ENCODE measurements at regions not wholly inside any gene's neighbourhood (a gene's known extent, or its start where the extent isn't known, plus 50 kb on each side); places are given as distances from the start of the nearest gene placed in this dataset.
A peak's percentile ranks its signal among the peaks of the same experiment; 100 is the strongest.

- Histone ChIP-seq H2BK5ac (ENCODE audit: low read depth, low read length) (peak overlapping the region; percentile 32; the same call in 1 of the 2 replicates), H3K27ac (ENCODE audit: low read depth, low read length) (no peak overlapping the region), H2BK12ac (ENCODE audit: low read depth, low read length) (no peak overlapping the region), H3K56ac (replicated peaks; ENCODE audit: insufficient read length, low read depth, low read length) (peak overlapping the region; percentile 32), H3K4me2 (ENCODE audit: insufficient read depth in 1 of 2, low read depth in 2 of 2, low read length in 2 of 2) (peak overlapping the region in 1 of 2 experiments; percentile 52; a peak in 2 of 4 replicates), H2BK15ac (ENCODE audit: low read length) (no peak overlapping the region), H3K36me3 (ENCODE audit: control insufficient read depth in 2 of 4, insufficient read depth in 4 of 4, low read length in 3 of 4) (no peaks in the 10 kb centered on the region), H3K18ac (ENCODE audit: extremely low read depth, low read length) (peak overlapping the region; percentile 51; the same call in 1 of the 2 replicates), H3K27me3 (replicated peaks in 1 of 4; ENCODE audit: control insufficient read depth in 3 of 4, extremely low read depth in 1 of 4, insufficient read depth in 3 of 4, low read length in 3 of 4) (no peaks in the 10 kb centered on the region), H2AK5ac (ENCODE audit: low read depth, low read length) (no peak overlapping the region), H4K91ac (replicated peaks; ENCODE audit: insufficient read length, low read length) (no peak overlapping the region), H4K8ac (ENCODE audit: extremely low read depth, insufficient read depth, low read length) (no peak overlapping the region), H4K5ac (ENCODE audit: insufficient read length, low read depth, low read length) (no peak overlapping the region), H3K4me3 (ENCODE audit: extremely low read depth in 1 of 4, insufficient read depth in 2 of 4, low read depth in 3 of 4, low read length in 4 of 4) (no peak overlapping the region), H3K14ac (ENCODE audit: insufficient read length) (no peak overlapping the region), H3K9me3 (ENCODE audit: insufficient read depth in 2 of 2, low read depth in 1 of 2, low read length in 1 of 2) (no peaks in the 10 kb centered on the region), H2BK20ac (ENCODE audit: low read length) (no peak overlapping the region), H3K9ac (replicated peaks in 1 of 4; ENCODE audit: extremely low read depth in 1 of 4, low read depth in 3 of 4, low read length in 3 of 4) (no peak overlapping the region), H3K4ac (replicated peaks; ENCODE audit: insufficient read length, low read depth, low read length) (no peak overlapping the region), H3K23ac (ENCODE audit: insufficient read length) (no peak overlapping the region), H3K23me2 (ENCODE audit: low read depth, low read length) (no peaks in the 10 kb centered on the region), H2BK120ac (replicated peaks; ENCODE audit: low read depth, low read length) (no peak overlapping the region), H2AFZ (ENCODE audit: low read length) (0 out of 2 replicates have a peak overlapping the region, but pooled peaks have one; percentile 48), H3K79me2 (ENCODE audit: control insufficient read depth in 1 of 2, insufficient read depth in 2 of 2, low read length in 2 of 2) (no peaks in the 10 kb centered on the region), H3K4me1 (replicated peaks in 1 of 4; ENCODE audit: control insufficient read depth in 3 of 4, insufficient read depth in 4 of 4, low read length in 3 of 4) (peaks cover 2 to 10% (median 4%) of the 10 kb centered on the region in 4 experiments; a peak in 5 of 7 replicates), H3K79me1 (ENCODE audit: low read depth, low read length) (no peaks in the 10 kb centered on the region), H4K20me1 (replicated peaks in 1 of 2; ENCODE audit: control insufficient read depth in 1 of 2, insufficient read depth in 2 of 2, low read length in 2 of 2) (no peaks in the 10 kb centered on the region)
- CTCF ChIA-PET (ENCODE audit: partially characterized antibody), result interaction anchor here (1.0 kb wide), 1 partner anchor 498 kb away, joined by 3 read pairs; no protein-coding TSS in a partner anchor
- FAIRE-seq (no peak), DNase-seq (ENCODE audit: low read depth in 1 of 2, low spot score in 2 of 2) (no peak)
- WGBS, 2 experiments (ENCODE audit: extremely low coverage in 1 of 2, insufficient coverage in 1 of 2, insufficient read length in 1 of 2, insufficient replicate concordance in 2 of 2, low coverage in 1 of 2, low lambda C conversion rate in 2 of 2, missing lambda C conversion rate in 1 of 2), result 69% methylated on average over 8 of the region's 8 CpGs; no CpG with 5 or more reads in 1 of the 2 experiments
- POLR2A ChIA-PET (ENCODE audit: partially characterized antibody), result no interaction called here
- TF ChIP-seq JUN (IDR thresholded peaks at IDR 0.05; ENCODE audit: low read depth, low read length), result no peak
- no peak for TF ChIP-seq CHD2 (IDR thresholded peaks at IDR 0.05; ENCODE audit: low read length)
- TF ChIP-seq SUZ12 (IDR thresholded peaks at IDR 0.05; ENCODE audit: low read length), result no peak
- TF ChIP-seq HDAC6 (IDR thresholded peaks at IDR 0.05; ENCODE audit: low read depth, low read length), result no peak
- TF ChIP-seq TAF1 (IDR thresholded peaks at IDR 0.05; ENCODE audit: low read depth, low read length), result no peak
- TF ChIP-seq SIX5 (IDR thresholded peaks at IDR 0.05; ENCODE audit: low read depth, low read length), result no peak
- TF ChIP-seq RBBP5 (IDR thresholded peaks at IDR 0.05; ENCODE audit: borderline replicate concordance, low read depth, low read length), result no peak
- TF ChIP-seq CEBPB (IDR thresholded peaks at IDR 0.05; ENCODE audit: low read depth, low read length), result no peak
- no peak for TF ChIP-seq CTBP2 (IDR thresholded peaks at IDR 0.05; ENCODE audit: borderline replicate concordance, insufficient read depth, insufficient read length, low read length)
- TF ChIP-seq CREB1 (IDR thresholded peaks at IDR 0.05), result no peak
- no peak for TF ChIP-seq SP1 (IDR thresholded peaks at IDR 0.05; ENCODE audit: low read depth, low read length)
- no peak for TF ChIP-seq BCL11A (IDR thresholded peaks at IDR 0.05; ENCODE audit: low read depth in 2 of 2, low read length in 2 of 2)
- TF ChIP-seq CBX5 (IDR thresholded peaks at IDR 0.05; ENCODE audit: low read depth, low read length), result no peak
- TF ChIP-seq USF2 (IDR thresholded peaks at IDR 0.05; ENCODE audit: low read length), result no peak
- TF ChIP-seq EZH2 (IDR thresholded peaks at IDR 0.05; ENCODE audit: low read depth, low read length, severe bottlenecking), result no peak
These were observed 830.1 kb upstream of the POU3F3 start for GRCh38 chr2:104023765-104024164.

All from H1 (cell line).